Activated naive CD8-positive, alpha-beta T cell treated with anti-CD3 and anti-CD28 coated beads, Interleukin-2, amount 50 U/mL, for 24 hours (primary cell): ENCODE measurements at regions not wholly inside any gene's neighbourhood (a gene's known extent, or its start where the extent isn't known, plus 50 kb on each side); places are given as distances from the start of the nearest gene placed in this dataset.
"Not testable (repeated sequence)": the region's sequence is repeated elsewhere in the genome, so short reads cannot be mapped to it uniquely, and the experiment has no call there.

ENCODE experiments used
- ATAC-seq: fragments of 150-1000 bp; cut with Tn5 transposase; one replicate; pipeline ENCODE4 v1.10.0; 2021
- DNase-seq: peaks from one replicate; pipeline ENCODE4 v3.0.0; 2021
- H3K27ac Mint-ChIP-seq: one replicate; pipeline ENCODE4 v1.8.0; 2021; ENCODE audit warnings: mild to moderate bottlenecking, mixed read lengths
- H3K27me3 Mint-ChIP-seq: one replicate; pipeline ENCODE4 v1.8.0; 2021; ENCODE audit warnings: mixed read lengths
- H3K36me3 Mint-ChIP-seq: one replicate; pipeline ENCODE4 v1.8.0; 2021; ENCODE audit warnings: low read depth, mixed read lengths
- H3K4me1 Mint-ChIP-seq: one replicate; pipeline ENCODE4 v1.8.0; 2021; ENCODE audit warnings: mixed read lengths
- H3K4me3 Mint-ChIP-seq: one replicate; pipeline ENCODE4 v1.8.0; 2021; ENCODE audit warnings: mild to moderate bottlenecking, moderate library complexity, mixed read lengths
- H3K9me3 Mint-ChIP-seq: one replicate; pipeline ENCODE4 v1.8.0; 2021; ENCODE audit warnings: mixed read lengths

GRCh38 chr10:9331583-9332008, 1277.1 kb downstream of the GATA3 start:
- Mint-ChIP-seq H3K9me3 (no peaks in the 10 kb centered on the region), H3K36me3 (no peaks in the 10 kb centered on the region), H3K4me3 (no peak overlapping the region), H3K4me1 (no peaks in the 10 kb centered on the region), H3K27ac (no peak overlapping the region), H3K27me3 (peaks cover 26% of the 10 kb centered on the region)
- DNase-seq (no peak), ATAC-seq (no peak)

- DNase-seq (no peak), ATAC-seq (no peak)
- Mint-ChIP-seq H3K27ac (no peak overlapping the region), H3K4me1 (no peaks in the 10 kb centered on the region), H3K4me3 (no peak overlapping the region), H3K36me3 (no peaks in the 10 kb centered on the region), H3K9me3 (no peaks in the 10 kb centered on the region), H3K27me3 (peaks cover 17% of the 10 kb centered on the region)
Observed at GRCh38 chr10:9334270-9334669, 1279.8 kb downstream of the GATA3 start.

GRCh38 chr10:9339716-9340115, 1285.2 kb downstream of the GATA3 start:
- DNase-seq (no peak), ATAC-seq (no peak)
- Mint-ChIP-seq H3K9me3 (no peaks in the 10 kb centered on the region), H3K27me3 (peaks cover 9% of the 10 kb centered on the region), H3K36me3 (no peaks in the 10 kb centered on the region), H3K4me3 (no peak overlapping the region), H3K27ac (no peak overlapping the region), H3K4me1 (no peaks in the 10 kb centered on the region)

GRCh38 chr10:9342885-9343570, 1288.5 kb downstream of the GATA3 start:
- peaks cover 14% of the 10 kb centered on the region for H3K9me3 Mint-ChIP-seq
- peaks cover 2% of the 10 kb centered on the region for H3K27me3 Mint-ChIP-seq
- no peaks in the 10 kb centered on the region for H3K36me3 Mint-ChIP-seq
- ATAC-seq (no peak), DNase-seq (no peak)
- no peak overlapping the region for H3K4me3 Mint-ChIP-seq
- no peak overlapping the region for H3K27ac Mint-ChIP-seq
- no peaks in the 10 kb centered on the region for H3K4me1 Mint-ChIP-seq

GRCh38 chr10:9347933-9348332, 1293.4 kb downstream of the GATA3 start:
- not testable (repeated sequence) for H3K27me3 Mint-ChIP-seq, DNase-seq, H3K36me3 Mint-ChIP-seq, H3K4me3 Mint-ChIP-seq, H3K4me1 Mint-ChIP-seq, ATAC-seq, H3K27ac Mint-ChIP-seq
- peaks cover 19% of the 10 kb centered on the region for H3K9me3 Mint-ChIP-seq

GRCh38 chr10:9357471-9357870, 1303.0 kb downstream of the GATA3 start:
- H3K27me3 Mint-ChIP-seq: peaks cover 1% of the 10 kb centered on the region
- H3K27ac Mint-ChIP-seq: no peak overlapping the region
- peaks cover 5% of the 10 kb centered on the region for H3K4me1 Mint-ChIP-seq
- no peaks in the 10 kb centered on the region for H3K36me3 Mint-ChIP-seq
- no peak for DNase-seq
- H3K4me3 Mint-ChIP-seq: no peak overlapping the region
- peaks cover 3% of the 10 kb centered on the region for H3K9me3 Mint-ChIP-seq
- ATAC-seq: no peak

GRCh38 chr10:9362721-9363120, 1308.2 kb downstream of the GATA3 start:
- Mint-ChIP-seq H3K36me3 (no peaks in the 10 kb centered on the region), H3K27ac (no peak overlapping the region), H3K9me3 (no peaks in the 10 kb centered on the region), H3K4me1 (peaks cover 15% of the 10 kb centered on the region), H3K27me3 (peaks cover 2% of the 10 kb centered on the region), H3K4me3 (no peak overlapping the region)
- ATAC-seq (no peak), DNase-seq (no peak)

- DNase-seq (no peak), ATAC-seq (no peak)
- H3K9me3 Mint-ChIP-seq: no peaks in the 10 kb centered on the region
- H3K4me1 Mint-ChIP-seq: no peaks in the 10 kb centered on the region
- H3K27me3 Mint-ChIP-seq: peaks cover 3% of the 10 kb centered on the region
- no peak overlapping the region for H3K4me3 Mint-ChIP-seq
- no peaks in the 10 kb centered on the region for H3K36me3 Mint-ChIP-seq
- H3K27ac Mint-ChIP-seq: no peak overlapping the region
Observed at GRCh38 chr10:9379183-9379582, 1324.7 kb downstream of the GATA3 start.

GRCh38 chr10:9381733-9382532, 1327.4 kb downstream of the GATA3 start:
- H3K27ac Mint-ChIP-seq: no peak overlapping the region
- ATAC-seq (no peak), DNase-seq (no peak)
- H3K4me1 Mint-ChIP-seq: no peaks in the 10 kb centered on the region
- no peaks in the 10 kb centered on the region for H3K9me3 Mint-ChIP-seq
- no peaks in the 10 kb centered on the region for H3K36me3 Mint-ChIP-seq
- peaks cover 3% of the 10 kb centered on the region for H3K27me3 Mint-ChIP-seq
- no peak overlapping the region for H3K4me3 Mint-ChIP-seq

- Mint-ChIP-seq H3K36me3 (no peaks in the 10 kb centered on the region), H3K9me3 (no peaks in the 10 kb centered on the region), H3K27ac (no peak overlapping the region), H3K4me1 (no peaks in the 10 kb centered on the region), H3K4me3 (no peak overlapping the region), H3K27me3 (peaks cover 3% of the 10 kb centered on the region)
- ATAC-seq (no peak), DNase-seq (no peak)
Observed at GRCh38 chr10:9382533-9382866, 1328.0 kb downstream of the GATA3 start.

- H3K36me3 Mint-ChIP-seq: no peaks in the 10 kb centered on the region
- H3K27me3 Mint-ChIP-seq: peaks cover 10% of the 10 kb centered on the region
- DNase-seq (no peak), ATAC-seq (no peak)
- no peaks in the 10 kb centered on the region for H3K4me1 Mint-ChIP-seq
- no peak overlapping the region for H3K27ac Mint-ChIP-seq
- no peaks in the 10 kb centered on the region for H3K9me3 Mint-ChIP-seq
- H3K4me3 Mint-ChIP-seq: no peak overlapping the region
Observed at GRCh38 chr10:9390516-9390915, 1336.0 kb downstream of the GATA3 start.

GRCh38 chr10:9399275-9399983, 1344.9 kb downstream of the GATA3 start:
- ATAC-seq (no peak), DNase-seq (no peak)
- Mint-ChIP-seq H3K4me3 (no peak overlapping the region), H3K9me3 (no peaks in the 10 kb centered on the region), H3K27ac (no peak overlapping the region), H3K4me1 (no peaks in the 10 kb centered on the region), H3K36me3 (no peaks in the 10 kb centered on the region), H3K27me3 (peaks cover 7% of the 10 kb centered on the region)

GRCh38 chr10:9402067-9402466, 1347.6 kb downstream of the GATA3 start:
- ATAC-seq, H3K4me1 Mint-ChIP-seq, H3K36me3 Mint-ChIP-seq, H3K4me3 Mint-ChIP-seq, H3K27me3 Mint-ChIP-seq, H3K9me3 Mint-ChIP-seq, DNase-seq, H3K27ac Mint-ChIP-seq: not testable (repeated sequence)

GRCh38 chr10:9402507-9403195, 1348.2 kb downstream of the GATA3 start:
- H3K4me1 Mint-ChIP-seq, DNase-seq, ATAC-seq, H3K27ac Mint-ChIP-seq, H3K36me3 Mint-ChIP-seq, H3K4me3 Mint-ChIP-seq, H3K27me3 Mint-ChIP-seq, H3K9me3 Mint-ChIP-seq: not testable (repeated sequence)
